ENCODE measurements at regions not wholly inside any gene's neighbourhood (a gene's known extent, or its start where the extent isn't known, plus 50 kb on each side); places are given as distances from the start of the nearest gene placed in this dataset.

DNA sequence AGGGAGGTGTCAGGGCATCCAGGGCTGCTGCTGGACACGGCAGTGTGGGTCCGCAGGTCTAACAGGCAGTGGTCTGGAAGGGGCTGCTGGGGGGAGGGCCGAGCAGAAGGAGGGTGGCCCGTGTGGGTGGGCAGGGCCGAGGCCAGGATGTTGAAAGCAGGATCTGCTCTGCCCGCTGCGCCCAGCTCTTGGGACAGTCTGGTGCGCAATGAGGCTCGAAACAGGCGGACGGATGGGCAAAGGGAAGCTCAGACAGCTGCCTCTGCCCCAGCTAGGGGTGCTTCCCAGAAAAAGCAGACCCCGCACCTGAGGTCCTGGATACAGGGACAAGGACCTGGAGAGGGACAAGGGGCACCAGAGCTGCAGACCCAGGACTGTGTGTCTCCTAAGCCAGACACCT is 121.3 kb downstream of the FAM53A start:
- H3K4me1 ChIP-seq (ENCODE audit: insufficient read depth, insufficient read length) = peaks cover 31% of the 10 kb centered on the region
- H3K4me3 ChIP-seq (ENCODE audit: insufficient read length, low read depth) = no peak overlapping the region
- TF ChIP-seq ZNF274 (IDR thresholded peaks at IDR 0.05; ENCODE audit: low read depth, low read length) = no peak
- no peak for TF ChIP-seq YY1 (IDR thresholded peaks at IDR 0.05; ENCODE audit: insufficient read depth, insufficient read length)
- TF ChIP-seq SUZ12 (IDR thresholded peaks at IDR 0.05; ENCODE audit: extremely low read depth, insufficient read depth, insufficient read length) = no peak
- no peak for DNase-seq (ENCODE audit: low read depth, low spot score)
- H3K9ac ChIP-seq (ENCODE audit: insufficient read length, low read depth) = no peak overlapping the region
- H3K36me3 ChIP-seq (ENCODE audit: insufficient read depth, insufficient read length, low read length) = no peaks in the 10 kb centered on the region
- H3K9me3 ChIP-seq (ENCODE audit: insufficient read depth, low read length) = no peaks in the 10 kb centered on the region
- H3K27me3 ChIP-seq (ENCODE audit: insufficient read depth, insufficient read length) = peaks cover 4% of the 10 kb centered on the region

DNA sequence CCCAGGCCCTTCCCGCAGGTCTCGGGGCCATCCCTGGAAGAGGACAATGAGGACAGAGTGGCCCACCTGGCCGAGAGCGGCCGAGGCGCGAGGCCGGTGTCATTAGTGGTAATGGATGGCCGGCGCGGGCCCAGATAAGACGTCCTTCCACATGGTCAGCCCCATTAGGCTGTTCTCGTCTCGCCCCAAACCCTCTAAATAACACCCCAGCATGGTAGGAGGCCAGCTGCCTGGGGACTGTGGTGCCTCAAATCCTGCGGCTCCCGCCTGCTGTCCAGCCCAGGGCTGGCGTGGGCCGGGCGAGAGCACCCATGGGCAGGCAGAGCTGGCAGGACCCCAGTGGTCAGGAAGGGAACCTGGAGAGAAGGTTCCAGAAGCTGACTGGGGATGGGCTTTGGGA is 121.7 kb downstream of the FAM53A start:
- peaks cover 29% of the 10 kb centered on the region for H3K4me1 ChIP-seq (ENCODE audit: insufficient read depth, insufficient read length)
- H3K9me3 ChIP-seq (ENCODE audit: insufficient read depth, low read length) = no peaks in the 10 kb centered on the region
- no peak for TF ChIP-seq YY1 (IDR thresholded peaks at IDR 0.05; ENCODE audit: insufficient read depth, insufficient read length)
- TF ChIP-seq SUZ12 (IDR thresholded peaks at IDR 0.05; ENCODE audit: extremely low read depth, insufficient read depth, insufficient read length) = no peak
- peaks cover 4% of the 10 kb centered on the region for H3K27me3 ChIP-seq (ENCODE audit: insufficient read depth, insufficient read length)
- H3K4me3 ChIP-seq (ENCODE audit: insufficient read length, low read depth) = no peak overlapping the region
- H3K36me3 ChIP-seq (ENCODE audit: insufficient read depth, insufficient read length, low read length) = no peaks in the 10 kb centered on the region
- DNase-seq (ENCODE audit: low read depth, low spot score) = no peak
- no peak overlapping the region for H3K9ac ChIP-seq (ENCODE audit: insufficient read length, low read depth)

DNA sequence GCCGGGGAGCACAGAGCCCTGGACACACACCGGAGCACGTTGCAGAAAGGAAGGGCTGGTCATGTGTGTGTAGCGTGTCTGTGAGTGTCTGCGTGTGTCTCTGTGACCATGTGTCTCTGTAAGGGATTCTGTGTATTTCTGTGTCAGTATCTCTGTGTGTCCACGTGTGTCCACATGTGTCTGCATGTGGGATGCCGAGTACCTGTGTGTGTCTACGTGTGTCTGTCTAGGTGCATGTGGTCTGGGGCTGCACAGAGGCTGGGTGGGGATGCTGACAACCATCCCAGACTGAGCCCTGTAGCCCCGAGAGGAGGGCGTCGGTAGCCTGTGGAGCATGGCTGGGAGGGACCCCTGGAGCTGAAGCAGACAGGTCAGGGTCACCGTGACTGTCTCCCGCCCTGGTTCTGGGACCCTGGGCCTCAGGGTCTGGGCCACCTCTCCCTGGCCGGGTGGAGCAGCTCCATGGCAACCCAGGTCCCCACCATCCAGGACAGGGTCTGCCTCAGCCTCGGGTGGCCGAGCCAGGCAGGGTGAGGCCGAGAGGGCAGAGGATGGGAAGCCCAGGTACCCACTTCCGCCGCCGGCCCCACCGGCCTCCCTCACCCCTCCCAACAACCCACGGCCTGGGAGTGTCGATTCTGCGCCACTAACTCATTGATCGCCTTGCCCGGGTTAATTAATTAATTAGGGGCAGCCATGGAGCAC is 122.7 kb downstream of the FAM53A start:
- H3K27me3 ChIP-seq (ENCODE audit: insufficient read depth, insufficient read length) = peaks cover 12% of the 10 kb centered on the region

DNA sequence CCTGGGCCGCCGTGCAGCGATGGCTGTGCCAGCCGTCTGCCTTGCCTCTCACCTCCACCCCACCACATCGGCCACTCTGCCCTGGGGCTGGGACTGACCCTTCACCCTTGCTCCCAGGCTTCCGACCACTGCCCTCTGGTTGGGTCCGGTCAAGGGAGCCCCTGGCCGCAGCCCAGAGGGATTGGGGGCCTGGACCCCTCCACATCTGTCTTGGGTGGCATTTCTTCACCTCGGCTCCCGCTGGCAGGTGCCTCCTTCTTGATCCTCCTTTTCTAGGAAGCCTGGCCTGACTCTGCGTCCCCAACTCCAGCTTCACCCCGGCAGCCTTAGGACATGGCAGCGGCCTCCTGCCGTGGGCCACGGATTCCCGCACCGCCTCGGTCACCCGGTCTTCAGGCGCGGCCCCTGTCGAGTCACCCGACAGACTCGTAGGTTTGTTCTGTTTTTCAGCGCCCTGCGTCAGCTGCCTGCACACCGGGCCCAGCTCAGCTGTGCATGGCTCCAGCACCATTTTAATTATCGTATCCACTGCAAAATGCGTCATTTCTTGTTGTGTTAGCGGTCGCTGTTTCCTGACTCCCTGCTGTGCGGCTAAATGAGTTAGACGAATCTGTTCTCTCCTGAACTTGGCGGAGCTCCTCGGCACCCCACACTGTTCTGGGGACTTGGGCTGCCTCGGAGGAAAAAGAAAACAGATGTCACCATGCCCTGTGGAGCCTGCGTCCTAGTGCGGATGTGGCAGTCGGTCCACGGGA is 124.0 kb downstream of the FAM53A start:
- H3K9me3 ChIP-seq (ENCODE audit: insufficient read depth, low read length) = no peaks in the 10 kb centered on the region

More for the DNA sequence above, 122.7 kb downstream of the FAM53A start:
- peaks cover 24% of the 10 kb centered on the region for H3K4me1 ChIP-seq (ENCODE audit: insufficient read depth, insufficient read length)
- TF ChIP-seq SUZ12 (IDR thresholded peaks at IDR 0.05; ENCODE audit: extremely low read depth, insufficient read depth, insufficient read length) (no peak), ZNF274 (IDR thresholded peaks at IDR 0.05; ENCODE audit: low read depth, low read length) (no peak), YY1 (IDR thresholded peaks at IDR 0.05; ENCODE audit: insufficient read depth, insufficient read length) (no peak)
- no peak for DNase-seq (ENCODE audit: low read depth, low spot score)
- no peak overlapping the region for H3K9ac ChIP-seq (ENCODE audit: insufficient read length, low read depth)
- no peak overlapping the region for H3K4me3 ChIP-seq (ENCODE audit: insufficient read length, low read depth)
- H3K36me3 ChIP-seq (ENCODE audit: insufficient read depth, insufficient read length, low read length) = no peaks in the 10 kb centered on the region
- no peaks in the 10 kb centered on the region for H3K9me3 ChIP-seq (ENCODE audit: insufficient read depth, low read length)

DNA sequence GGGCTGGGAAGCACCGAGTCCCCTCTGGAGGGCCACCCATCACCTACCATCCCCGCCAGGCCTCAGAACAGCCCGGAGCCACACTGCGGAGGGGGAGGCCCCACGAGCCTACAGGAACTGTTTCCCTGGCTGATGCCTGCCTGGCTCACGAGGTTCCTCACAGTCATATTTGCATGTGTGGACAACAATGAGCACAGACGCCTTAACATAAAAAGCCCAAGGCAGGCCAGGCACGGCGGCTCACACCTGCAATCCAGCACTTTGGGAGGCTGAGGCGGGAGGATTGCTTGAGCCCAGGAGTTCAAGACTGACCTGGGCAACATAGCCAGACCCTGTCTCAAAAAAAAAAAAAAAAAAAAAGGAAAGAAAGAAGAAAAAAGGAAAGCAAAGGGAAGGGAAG is 125.9 kb downstream of the FAM53A start:
- no peak overlapping the region for H3K9ac ChIP-seq (ENCODE audit: insufficient read length, low read depth)
- no peaks in the 10 kb centered on the region for H3K9me3 ChIP-seq (ENCODE audit: insufficient read depth, low read length)
- DNase-seq (ENCODE audit: low read depth, low spot score) = no peak
- H3K4me3 ChIP-seq (ENCODE audit: insufficient read length, low read depth) = no peak overlapping the region
- H3K36me3 ChIP-seq (ENCODE audit: insufficient read depth, insufficient read length, low read length) = no peaks in the 10 kb centered on the region
- TF ChIP-seq YY1 (IDR thresholded peaks at IDR 0.05; ENCODE audit: insufficient read depth, insufficient read length) = no peak
- no peak for TF ChIP-seq SUZ12 (IDR thresholded peaks at IDR 0.05; ENCODE audit: extremely low read depth, insufficient read depth, insufficient read length)
- no peak for TF ChIP-seq ZNF274 (IDR thresholded peaks at IDR 0.05; ENCODE audit: low read depth, low read length)
- peaks cover 19% of the 10 kb centered on the region for H3K4me1 ChIP-seq (ENCODE audit: insufficient read depth, insufficient read length)
- peaks cover 31% of the 10 kb centered on the region for H3K27me3 ChIP-seq (ENCODE audit: insufficient read depth, insufficient read length)

More for the DNA sequence above, 124.0 kb downstream of the FAM53A start:
- H3K9ac ChIP-seq (ENCODE audit: insufficient read length, low read depth) = no peak overlapping the region
- no peak for DNase-seq (ENCODE audit: low read depth, low spot score)
- TF ChIP-seq SUZ12 (IDR thresholded peaks at IDR 0.05; ENCODE audit: extremely low read depth, insufficient read depth, insufficient read length) (no peak), ZNF274 (IDR thresholded peaks at IDR 0.05; ENCODE audit: low read depth, low read length) (no peak), YY1 (IDR thresholded peaks at IDR 0.05; ENCODE audit: insufficient read depth, insufficient read length) (no peak)
- peaks cover 15% of the 10 kb centered on the region for H3K4me1 ChIP-seq (ENCODE audit: insufficient read depth, insufficient read length)
- peaks cover 26% of the 10 kb centered on the region for H3K27me3 ChIP-seq (ENCODE audit: insufficient read depth, insufficient read length)
- no peaks in the 10 kb centered on the region for H3K36me3 ChIP-seq (ENCODE audit: insufficient read depth, insufficient read length, low read length)
- H3K4me3 ChIP-seq (ENCODE audit: insufficient read length, low read depth) = no peak overlapping the region

DNA sequence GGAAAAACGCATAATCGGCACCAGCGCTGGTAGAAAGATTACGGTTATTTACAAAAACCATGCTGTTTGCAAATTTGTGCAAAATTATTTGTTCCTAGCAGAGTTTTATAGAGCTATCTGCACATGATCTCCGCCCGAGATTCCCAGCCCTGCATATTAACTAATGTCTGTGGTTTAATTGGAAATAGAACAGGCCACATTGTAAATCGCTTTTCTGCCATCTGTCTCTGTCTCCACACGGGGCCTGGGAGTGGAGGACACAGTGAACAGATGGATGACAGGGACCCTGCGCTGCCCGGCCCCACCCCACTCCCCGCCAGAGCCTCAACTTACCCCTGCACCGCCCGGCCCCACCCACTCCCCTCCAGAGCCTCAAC is 126.9 kb downstream of the FAM53A start:
- H3K36me3 ChIP-seq (ENCODE audit: insufficient read depth, insufficient read length, low read length) = no peaks in the 10 kb centered on the region
- H3K9ac ChIP-seq (ENCODE audit: insufficient read length, low read depth) = no peak overlapping the region
- no peak for TF ChIP-seq SUZ12 (IDR thresholded peaks at IDR 0.05; ENCODE audit: extremely low read depth, insufficient read depth, insufficient read length)
- peaks cover 31% of the 10 kb centered on the region for H3K27me3 ChIP-seq (ENCODE audit: insufficient read depth, insufficient read length)
- no peak overlapping the region for H3K4me3 ChIP-seq (ENCODE audit: insufficient read length, low read depth)
- DNase-seq (ENCODE audit: low read depth, low spot score) = no peak
- H3K4me1 ChIP-seq (ENCODE audit: insufficient read depth, insufficient read length) = peaks cover 19% of the 10 kb centered on the region
- no peaks in the 10 kb centered on the region for H3K9me3 ChIP-seq (ENCODE audit: insufficient read depth, low read length)

DNA sequence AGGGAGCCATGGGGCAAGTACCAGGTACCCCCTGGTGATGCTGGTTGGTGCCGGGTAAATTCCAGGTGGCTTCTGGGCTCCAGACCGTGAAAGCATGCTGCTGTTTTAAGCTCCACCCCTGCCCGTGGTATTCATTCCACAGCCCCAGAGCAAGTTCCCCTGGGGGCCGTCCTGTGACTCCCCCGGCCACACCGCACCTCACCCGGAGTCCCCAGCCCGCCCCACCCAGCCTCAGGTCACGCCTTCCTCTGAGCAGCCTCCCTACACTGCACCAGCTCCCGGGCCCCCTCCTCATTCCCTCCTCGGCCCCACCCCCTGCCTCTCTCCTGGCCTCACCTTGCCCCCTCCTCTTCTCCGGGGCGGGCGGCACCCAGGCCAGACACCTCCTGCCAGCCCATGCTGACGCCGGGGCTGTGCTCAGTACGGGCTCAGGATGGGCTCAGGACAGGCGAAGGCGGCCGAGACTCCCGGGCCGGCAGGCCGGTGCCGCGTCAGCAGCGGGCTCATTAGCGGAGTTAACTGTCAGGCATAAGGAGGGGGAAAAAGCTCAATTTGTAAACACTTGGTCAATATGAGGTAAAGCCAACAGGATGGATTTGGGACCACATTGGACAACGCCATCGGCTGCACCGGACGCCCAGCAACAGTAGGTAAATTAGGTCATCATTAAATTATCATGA is 127.4 kb downstream of the FAM53A start:
- Histone ChIP-seq H3K9ac (ENCODE audit: insufficient read length, low read depth) (peak overlapping the region; percentile 50), H3K36me3 (ENCODE audit: insufficient read depth, insufficient read length, low read length) (no peaks in the 10 kb centered on the region), H3K4me1 (ENCODE audit: insufficient read depth, insufficient read length) (peaks cover 19% of the 10 kb centered on the region), H3K9me3 (ENCODE audit: insufficient read depth, low read length) (no peaks in the 10 kb centered on the region), H3K27me3 (ENCODE audit: insufficient read depth, insufficient read length) (peaks cover 31% of the 10 kb centered on the region), H3K4me3 (ENCODE audit: insufficient read length, low read depth) (peak overlapping the region; percentile 18)
- DNase-seq (ENCODE audit: low read depth, low spot score) = no peak
- no peak for TF ChIP-seq ZNF274 (IDR thresholded peaks at IDR 0.05; ENCODE audit: low read depth, low read length)
- TF ChIP-seq SUZ12 (IDR thresholded peaks at IDR 0.05; ENCODE audit: extremely low read depth, insufficient read depth, insufficient read length) = no peak
- no peak for TF ChIP-seq YY1 (IDR thresholded peaks at IDR 0.05; ENCODE audit: insufficient read depth, insufficient read length)
